B cell (primary cell): ENCODE measurements at regions not wholly inside any gene's neighbourhood (a gene's known extent, or its start where the extent isn't known, plus 50 kb on each side); places are given as distances from the start of the nearest gene placed in this dataset.
"Not testable (repeated sequence)": the region's sequence is repeated elsewhere in the genome, so short reads cannot be mapped to it uniquely, and the experiment has no call there.

Experiments
- ATAC-seq: fragments of 200-7000 bp; cut with Tn5 transposase; one replicate; pipeline ENCODE4 v1.10.0; 2021; ENCODE audit warnings: low read depth, mild to moderate bottlenecking, moderate number of reproducible peaks, moderate library complexity
- CTCF ChIA-PET: fragments of 350-600 bp; sonication (Branson Sonifier 250); formaldehyde crosslinking; loops from one replicate; lab custom pipeline; 2021; ENCODE audit warnings: antibody characterized with exemption, inconsistent platforms; lab: Charles Lee
- POLR2A ChIA-PET: fragments of 350-600 bp; sonication (Branson Sonifier 250); formaldehyde crosslinking; loops from one replicate; lab custom pipeline; 2021; ENCODE audit warnings: antibody characterized with exemption; lab: Charles Lee
- DNase-seq: peaks from one replicate; pipeline ENCODE4 v3.0.0; 2013
- H2AFZ ChIP-seq: 2 replicates; pipeline ENCODE4 v1.6.1; 2012; ENCODE audit warnings: mild to moderate bottlenecking, low read depth, low read length; ENCODE audit not compliant: insufficient read depth, poor library complexity, severe bottlenecking
- H3K27ac ChIP-seq, 2 donors: 1 replicate in 1 of 2; 2 replicates in 1 of 2; pipeline ENCODE4 v1.5.1; 2012 to 2013; ENCODE audit warnings: low read length in 2 of 2, mild to moderate bottlenecking in 2 of 2, moderate library complexity in 1 of 2
- H3K27me3 ChIP-seq, 4 experiments: fragments of 200-600 bp in 1 of 4; sonication (generic) in 1 of 4; replicated peaks in 1 of 4; 1 replicate in 2 of 4; 2 replicates in 2 of 4; pipeline versions ENCODE4 v1.6.1 to v1.7.0; 2013 to 2016; ENCODE audit warnings: low read length in 3 of 4, mild to moderate bottlenecking in 2 of 4, mixed read lengths in 1 of 4, moderate library complexity in 1 of 4; ENCODE audit not compliant: insufficient read depth in 4 of 4, control insufficient read depth in 3 of 4; ENCODE audit errors: control extremely low read depth in 1 of 4
- H3K36me3 ChIP-seq, 2 experiments: replicated peaks in 1 of 2; 1 replicate in 1 of 2; 2 replicates in 1 of 2; pipeline versions ENCODE4 v1.6.1 to v1.7.1; 2013; ENCODE audit warnings: low read length in 1 of 2; ENCODE audit not compliant: insufficient read depth in 2 of 2, control insufficient read depth in 1 of 2; ENCODE audit errors: control extremely low read depth in 1 of 2, extremely low read depth in 1 of 2
- H3K4me1 ChIP-seq, 2 donors: fragments of 200-600 bp in 1 of 2; sonication (generic) in 1 of 2; 1 replicate in 1 of 2; 2 replicates in 1 of 2; pipeline versions ENCODE4 v1.5.1 to v1.6.1; 2013 to 2017; ENCODE audit warnings: low read length in 2 of 2; ENCODE audit not compliant: control insufficient read depth in 2 of 2, insufficient read depth in 2 of 2
- H3K4me2 ChIP-seq: replicated peaks from 2 replicates; pipeline ENCODE3; 2012; ENCODE audit warnings: mild to moderate bottlenecking, low read depth, low read length; ENCODE audit not compliant: poor library complexity, severe bottlenecking
- H3K4me3 ChIP-seq, 5 experiments: fragments of 200-600 bp in 1 of 5; sonication (generic) in 1 of 5; 1 replicate in 3 of 5; 2 replicates in 2 of 5; pipeline versions ENCODE4 v1.5.1 to v1.7.0; 2011 to 2016; ENCODE audit warnings: low read length in 4 of 5, mild to moderate bottlenecking in 4 of 5, low read depth in 2 of 5, control low read depth in 1 of 5, moderate library complexity in 1 of 5; ENCODE audit not compliant: insufficient read depth in 1 of 5; ENCODE audit errors: control extremely low read depth in 1 of 5, extremely low read depth in 1 of 5
- H3K79me2 ChIP-seq: fragments of 200-600 bp; sonication (generic); one replicate; pipeline ENCODE4 v1.6.0; 2016; ENCODE audit warnings: low read length; ENCODE audit not compliant: control insufficient read depth, insufficient read depth
- H3K9ac ChIP-seq: fragments of 200-600 bp; sonication (generic); 2 replicates; pipeline ENCODE4 v1.6.1; 2017; ENCODE audit warnings: mild to moderate bottlenecking, low read length, moderate library complexity
- H3K9me3 ChIP-seq, 3 donors: one replicate each; pipeline versions ENCODE4 v1.6.1 to v1.7.1; 2013; ENCODE audit warnings: low read length in 2 of 3; ENCODE audit not compliant: control insufficient read depth in 2 of 3, insufficient read depth in 1 of 3; ENCODE audit errors: control extremely low read depth in 1 of 3
- H4K20me1 ChIP-seq: 2 replicates; pipeline ENCODE4 v1.6.0; 2012; ENCODE audit warnings: mild to moderate bottlenecking, low read length; ENCODE audit not compliant: insufficient read depth, control insufficient read depth, poor library complexity, severe bottlenecking
- H3K27ac Mint-ChIP-seq: one replicate; pipeline ENCODE4 v1.8.0; 2021; ENCODE audit warnings: mixed read lengths
- H3K27me3 Mint-ChIP-seq: one replicate; pipeline ENCODE4 v1.8.0; 2021; ENCODE audit warnings: mixed read lengths
- H3K4me1 Mint-ChIP-seq: one replicate; pipeline ENCODE4 v1.8.0; 2021; ENCODE audit warnings: mixed read lengths
- H3K4me3 Mint-ChIP-seq: one replicate; pipeline ENCODE4 v1.8.0; 2021; ENCODE audit warnings: mixed read lengths
- H3K9me3 Mint-ChIP-seq: one replicate; pipeline ENCODE4 v1.8.0; 2022; ENCODE audit warnings: mixed read lengths; ENCODE audit not compliant: insufficient read depth
- CTCF ChIP-seq: fragments of 200-600 bp; IDR thresholded peaks from one replicate; pipeline ENCODE4 v1.8.0; 2022; ENCODE audit warnings: antibody characterized with exemption, mild to moderate bottlenecking
- EZH2 ChIP-seq: IDR thresholded peaks from 2 replicates; pipeline ENCODE4 v1.6.1; 2012; ENCODE audit warnings: borderline replicate concordance, low read depth, mild to moderate bottlenecking, moderate library complexity, low read length; ENCODE audit not compliant: insufficient read depth, poor library complexity, severe bottlenecking
- WGBS: methylation state at CpG from one replicate; pipeline ENCODE4 v1.1.5; 2013; ENCODE audit warnings: missing lambda C conversion rate; ENCODE audit not compliant: insufficient coverage; 5-methylcytosine and 5-hydroxymethylcytosine counted together
- intact Hi-C: fragments of 100-400 bp; cut with micrococcal nuclease; formaldehyde crosslinking; loops from one replicate; pipeline ENCODE4 v1.10.0; 2022

- Histone ChIP-seq H3K4me1 (no peaks in the 10 kb centered on the region), H3K4me2 (no peak overlapping the region), H3K4me3 (no peak overlapping the region), H3K9me3 (peaks cover 0 to 13% (median 0%) of the 10 kb centered on the region in 3 donors), H3K9ac (no peak overlapping the region), H3K27ac (no peak overlapping the region), H3K27me3 (no peaks in the 10 kb centered on the region), H2AFZ (no peak overlapping the region), H3K79me2 (no peaks in the 10 kb centered on the region), H3K36me3 (no peaks in the 10 kb centered on the region), H4K20me1 (no peaks in the 10 kb centered on the region)
- intact Hi-C loops = no loop called here
- ChIA-PET CTCF (no interaction called here), POLR2A (no interaction called here)
- no peak overlapping the region for H3K4me3 Mint-ChIP-seq
- no peak for ATAC-seq
- no peak for TF ChIP-seq CTCF
- no peak for TF ChIP-seq EZH2
- WGBS = no CpG with 5 or more reads among the region's 1 CpG
- H3K27ac Mint-ChIP-seq = no peak overlapping the region
- H3K9me3 Mint-ChIP-seq = peaks cover 17% of the 10 kb centered on the region
- no peaks in the 10 kb centered on the region for H3K4me1 Mint-ChIP-seq
- H3K27me3 Mint-ChIP-seq = no peaks in the 10 kb centered on the region
- DNase-seq = no peak
These were observed 495.4 kb upstream of the SEL1L start for GRCh38 chr14:82029038-82029437.

- Histone ChIP-seq H3K4me1 (no peaks in the 10 kb centered on the region), H3K4me3 (no peak overlapping the region), H3K27me3 (no peaks in the 10 kb centered on the region), H3K27ac (no peak overlapping the region), H3K9ac (no peak overlapping the region), H3K36me3 (no peaks in the 10 kb centered on the region), H3K79me2 (no peaks in the 10 kb centered on the region), H3K4me2 (no peak overlapping the region), H3K9me3 (peaks cover 0 to 3% (median 0%) of the 10 kb centered on the region in 3 donors), H2AFZ (no peak overlapping the region), H4K20me1 (no peaks in the 10 kb centered on the region)
- Mint-ChIP-seq H3K4me3 (no peak overlapping the region), H3K9me3 (peaks cover 5% of the 10 kb centered on the region), H3K4me1 (no peaks in the 10 kb centered on the region), H3K27me3 (no peaks in the 10 kb centered on the region), H3K27ac (no peak overlapping the region)
- intact Hi-C loops = no loop called here
- CTCF ChIA-PET = no interaction called here
- DNase-seq (no peak), ATAC-seq (no peak)
- no peak for TF ChIP-seq CTCF
- no peak for TF ChIP-seq EZH2
- WGBS = no CpG with 5 or more reads among the region's 3 CpGs
- POLR2A ChIA-PET = no interaction called here
These were observed 501.7 kb upstream of the SEL1L start for GRCh38 chr14:82035397-82035796.

GRCh38 chr14:82038066-82038465 lies 504.4 kb upstream of the SEL1L start:
- ATAC-seq, H3K9me3 Mint-ChIP-seq, DNase-seq, intact Hi-C loops, H3K4me3 ChIP-seq, H3K4me2 ChIP-seq, H3K4me1 Mint-ChIP-seq, H3K9ac ChIP-seq, H3K27ac Mint-ChIP-seq, H4K20me1 ChIP-seq, H3K4me3 Mint-ChIP-seq, H3K27ac ChIP-seq, H3K36me3 ChIP-seq, CTCF ChIA-PET, H3K4me1 ChIP-seq, H3K79me2 ChIP-seq, H3K27me3 Mint-ChIP-seq, POLR2A ChIA-PET, H3K9me3 ChIP-seq, H2AFZ ChIP-seq, H3K27me3 ChIP-seq: not testable (repeated sequence)
- WGBS = 100% methylated on average over 1 of the region's 3 CpGs
